B cell (primary cell): ENCODE measurements at regions not wholly inside any gene's neighbourhood (a gene's known extent, or its start where the extent isn't known, plus 50 kb on each side); places are given as distances from the start of the nearest gene placed in this dataset.

Experiments
- EZH2 ChIP-seq: IDR thresholded peaks from 2 replicates; pipeline ENCODE4 v1.6.1; 2012; ENCODE audit warnings: borderline replicate concordance, low read depth, mild to moderate bottlenecking, moderate library complexity, low read length; ENCODE audit not compliant: insufficient read depth, poor library complexity, severe bottlenecking
- TF ChIP-seq, protein P1 (sequence below): fragments of 200-600 bp; IDR thresholded peaks from one replicate; pipeline ENCODE4 v1.8.0; 2022; ENCODE audit warnings: antibody characterized with exemption, mild to moderate bottlenecking

DNA sequence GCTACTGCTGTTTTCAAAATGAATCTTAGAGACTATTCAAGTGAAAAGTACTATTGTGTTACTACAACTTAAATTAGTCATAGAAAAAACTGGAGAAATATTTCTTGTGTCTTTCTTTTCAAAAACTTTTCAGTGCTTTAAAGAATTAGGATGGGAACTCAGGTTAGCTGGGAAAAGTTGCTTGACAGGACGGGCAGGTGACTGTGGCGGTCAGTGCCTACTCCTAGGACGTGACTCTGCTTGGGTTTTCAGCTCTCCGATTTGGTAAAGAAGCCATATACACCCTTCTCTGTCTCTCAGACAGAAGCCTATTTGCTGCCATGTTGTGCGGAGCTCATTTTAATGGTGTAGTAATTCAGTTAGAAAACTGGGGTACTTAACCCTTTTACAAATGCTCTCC is 89.8 kb upstream of the CACNA2D3 start:
- TF ChIP-seq, protein P1, sequence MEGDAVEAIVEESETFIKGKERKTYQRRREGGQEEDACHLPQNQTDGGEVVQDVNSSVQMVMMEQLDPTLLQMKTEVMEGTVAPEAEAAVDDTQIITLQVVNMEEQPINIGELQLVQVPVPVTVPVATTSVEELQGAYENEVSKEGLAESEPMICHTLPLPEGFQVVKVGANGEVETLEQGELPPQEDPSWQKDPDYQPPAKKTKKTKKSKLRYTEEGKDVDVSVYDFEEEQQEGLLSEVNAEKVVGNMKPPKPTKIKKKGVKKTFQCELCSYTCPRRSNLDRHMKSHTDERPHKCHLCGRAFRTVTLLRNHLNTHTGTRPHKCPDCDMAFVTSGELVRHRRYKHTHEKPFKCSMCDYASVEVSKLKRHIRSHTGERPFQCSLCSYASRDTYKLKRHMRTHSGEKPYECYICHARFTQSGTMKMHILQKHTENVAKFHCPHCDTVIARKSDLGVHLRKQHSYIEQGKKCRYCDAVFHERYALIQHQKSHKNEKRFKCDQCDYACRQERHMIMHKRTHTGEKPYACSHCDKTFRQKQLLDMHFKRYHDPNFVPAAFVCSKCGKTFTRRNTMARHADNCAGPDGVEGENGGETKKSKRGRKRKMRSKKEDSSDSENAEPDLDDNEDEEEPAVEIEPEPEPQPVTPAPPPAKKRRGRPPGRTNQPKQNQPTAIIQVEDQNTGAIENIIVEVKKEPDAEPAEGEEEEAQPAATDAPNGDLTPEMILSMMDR, result no peak
- no peak for TF ChIP-seq EZH2
